CD4-positive, alpha-beta T cell (primary cell): ENCODE measurements at regions not wholly inside any gene's neighbourhood (a gene's known extent, or its start where the extent isn't known, plus 50 kb on each side); places are given as distances from the start of the nearest gene placed in this dataset.

Source experiments
- ATAC-seq: fragments of 200-7000 bp; cut with Tn5 transposase; one replicate; pipeline ENCODE4 v1.10.0; 2022; ENCODE audit warnings: mild to moderate bottlenecking; ENCODE audit not compliant: poor library complexity
- CTCF ChIA-PET: fragments of 350-600 bp; sonication (Branson Sonifier 250); formaldehyde crosslinking; loops from one replicate; lab custom pipeline; 2021; ENCODE audit warnings: antibody characterized with exemption, inconsistent platforms; lab: Charles Lee
- POLR2A ChIA-PET: fragments of 350-600 bp; sonication (Branson Sonifier 250); formaldehyde crosslinking; loops from one replicate; lab custom pipeline; 2021; ENCODE audit warnings: antibody characterized with exemption, inconsistent platforms; lab: Charles Lee
- DNase-seq, 14 experiments: peaks; one replicate each; pipeline ENCODE4 v3.0.0-alpha.2; 2013 to 2020; ENCODE audit warnings: mixed read lengths in 2 of 14
- H3K27ac ChIP-seq, 2 donors: one replicate each; pipeline versions ENCODE4 v1.5.1 to v1.7.0; 2013; ENCODE audit warnings: low read length in 2 of 2, low read depth in 1 of 2, mild to moderate bottlenecking in 1 of 2
- H3K27me3 ChIP-seq, 2 experiments: 1 replicate in 1 of 2; 2 replicates in 1 of 2; pipeline versions ENCODE4 v1.6.1 to v1.7.0; 2013; ENCODE audit warnings: low read length in 2 of 2, control low read depth in 1 of 2, mild to moderate bottlenecking in 1 of 2, moderate library complexity in 1 of 2; ENCODE audit not compliant: insufficient read depth in 2 of 2, control insufficient read depth in 1 of 2
- H3K36me3 ChIP-seq: one replicate; pipeline ENCODE4 v1.6.1; 2013; ENCODE audit warnings: low read length, control low read depth; ENCODE audit not compliant: insufficient read depth
- H3K4me1 ChIP-seq: one replicate; pipeline ENCODE4 v1.6.1; 2013; ENCODE audit warnings: low read length, control low read depth; ENCODE audit not compliant: insufficient read depth
- H3K4me3 ChIP-seq: one replicate; pipeline ENCODE4 v1.5.1; 2013; ENCODE audit warnings: mild to moderate bottlenecking, low read length, moderate library complexity
- H3K9me3 ChIP-seq, 2 experiments: 1 replicate in 1 of 2; 2 replicates in 1 of 2; pipeline versions ENCODE4 v1.6.1 to v1.7.0; 2013; ENCODE audit warnings: low read length in 2 of 2, mild to moderate bottlenecking in 2 of 2, control low read depth in 1 of 2, moderate library complexity in 1 of 2; ENCODE audit not compliant: control insufficient read depth in 1 of 2, insufficient read depth in 1 of 2
- H3K27ac Mint-ChIP-seq: one replicate; pipeline ENCODE4 v1.8.0; 2020; ENCODE audit warnings: mixed read lengths
- H3K27me3 Mint-ChIP-seq: one replicate; pipeline ENCODE4 v1.8.0; 2021; ENCODE audit warnings: mixed read lengths
- H3K36me3 Mint-ChIP-seq: one replicate; pipeline ENCODE4 v1.8.0; 2021; ENCODE audit warnings: low read depth, mixed read lengths
- H3K4me1 Mint-ChIP-seq: one replicate; pipeline ENCODE4 v1.8.0; 2021; ENCODE audit warnings: low read depth, mixed read lengths
- H3K4me3 Mint-ChIP-seq: one replicate; pipeline ENCODE4 v1.8.0; 2020; ENCODE audit warnings: mild to moderate bottlenecking, mixed read lengths
- H3K9me3 Mint-ChIP-seq: one replicate; pipeline ENCODE4 v1.8.0; 2020; ENCODE audit warnings: mixed read lengths
- intact Hi-C, 2 experiments: fragments of 100-400 bp; cut with DNase I in 1 of 2; cut with micrococcal nuclease in 1 of 2; formaldehyde crosslinking; loops; one replicate each; pipeline versions ENCODE4 v1.15.1 to v1.9.0; 2023 to 2025; cut with DNase I, micrococcal nuclease
- TF ChIP-seq, protein P1 (sequence below): fragments of 200-600 bp; IDR thresholded peaks from one replicate; pipeline ENCODE4 v1.8.0; 2022; ENCODE audit warnings: antibody characterized with exemption, mild to moderate bottlenecking

DNA sequence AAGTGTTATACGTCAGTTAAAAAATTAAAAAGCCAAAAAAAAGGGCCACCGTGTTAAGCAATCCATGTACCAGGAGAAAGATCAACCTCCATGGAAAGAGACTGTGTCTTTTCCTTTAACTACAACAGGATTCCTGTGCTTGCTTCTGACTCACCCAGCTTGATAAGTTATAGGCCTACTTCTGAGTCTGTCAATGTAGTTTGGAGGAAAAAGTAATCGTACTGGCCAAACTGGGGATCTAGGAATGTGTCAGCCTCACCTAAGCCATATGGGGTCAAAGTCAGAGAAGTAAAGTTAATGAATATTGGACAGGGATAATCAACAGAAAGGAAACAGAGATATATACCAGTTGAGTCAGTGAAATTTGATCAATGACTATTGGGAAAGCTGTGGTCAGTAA lies 470.8 kb upstream of the SLIT2 start:
- intact Hi-C loops: no loop called here

DNA sequence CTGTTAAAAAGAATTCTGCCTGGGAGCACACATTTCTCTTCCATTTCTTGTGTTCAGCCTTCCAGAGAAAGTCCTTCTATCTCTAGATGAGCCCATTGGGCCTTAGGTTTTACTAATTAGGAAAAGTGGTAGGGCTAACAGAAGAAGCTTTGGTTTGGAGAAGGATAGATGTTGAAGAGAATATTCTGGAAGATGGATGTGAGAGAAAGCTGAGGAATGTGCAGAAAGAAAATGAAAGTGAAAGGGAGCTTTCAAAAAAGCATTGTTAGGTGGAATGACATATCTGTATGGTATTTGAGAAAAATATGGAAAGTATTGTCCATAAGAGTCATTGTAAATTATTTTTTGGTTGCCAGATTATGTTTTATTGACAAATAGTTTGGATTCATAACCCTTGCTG lies 474.8 kb upstream of the SLIT2 start:
- peaks cover 0 to 12% of the 10 kb centered on the region in 2 experiments for H3K9me3 ChIP-seq
- Mint-ChIP-seq H3K4me3 (no peak overlapping the region), H3K27ac (no peak overlapping the region), H3K36me3 (no peaks in the 10 kb centered on the region), H3K27me3 (no peaks in the 10 kb centered on the region), H3K9me3 (peaks cover 8% of the 10 kb centered on the region), H3K4me1 (no peaks in the 10 kb centered on the region)
- TF ChIP-seq, protein P1, sequence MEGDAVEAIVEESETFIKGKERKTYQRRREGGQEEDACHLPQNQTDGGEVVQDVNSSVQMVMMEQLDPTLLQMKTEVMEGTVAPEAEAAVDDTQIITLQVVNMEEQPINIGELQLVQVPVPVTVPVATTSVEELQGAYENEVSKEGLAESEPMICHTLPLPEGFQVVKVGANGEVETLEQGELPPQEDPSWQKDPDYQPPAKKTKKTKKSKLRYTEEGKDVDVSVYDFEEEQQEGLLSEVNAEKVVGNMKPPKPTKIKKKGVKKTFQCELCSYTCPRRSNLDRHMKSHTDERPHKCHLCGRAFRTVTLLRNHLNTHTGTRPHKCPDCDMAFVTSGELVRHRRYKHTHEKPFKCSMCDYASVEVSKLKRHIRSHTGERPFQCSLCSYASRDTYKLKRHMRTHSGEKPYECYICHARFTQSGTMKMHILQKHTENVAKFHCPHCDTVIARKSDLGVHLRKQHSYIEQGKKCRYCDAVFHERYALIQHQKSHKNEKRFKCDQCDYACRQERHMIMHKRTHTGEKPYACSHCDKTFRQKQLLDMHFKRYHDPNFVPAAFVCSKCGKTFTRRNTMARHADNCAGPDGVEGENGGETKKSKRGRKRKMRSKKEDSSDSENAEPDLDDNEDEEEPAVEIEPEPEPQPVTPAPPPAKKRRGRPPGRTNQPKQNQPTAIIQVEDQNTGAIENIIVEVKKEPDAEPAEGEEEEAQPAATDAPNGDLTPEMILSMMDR: no peak
- no peak overlapping the region for H3K27ac ChIP-seq
- H3K27me3 ChIP-seq: no peaks in the 10 kb centered on the region
- no peak overlapping the region for H3K4me3 ChIP-seq
- intact Hi-C loops: no loop called here
- ChIA-PET CTCF (no interaction called here), POLR2A (no interaction called here)
- H3K36me3 ChIP-seq: no peaks in the 10 kb centered on the region
- H3K4me1 ChIP-seq: no peaks in the 10 kb centered on the region
- no peak for ATAC-seq
- DNase-seq: no peak

More for the DNA sequence above, 470.8 kb upstream of the SLIT2 start:
- TF ChIP-seq, protein P1: no peak
- Mint-ChIP-seq H3K36me3 (no peaks in the 10 kb centered on the region), H3K27me3 (no peaks in the 10 kb centered on the region), H3K9me3 (peaks cover 7% of the 10 kb centered on the region), H3K4me1 (no peaks in the 10 kb centered on the region), H3K4me3 (no peak overlapping the region), H3K27ac (no peak overlapping the region)
- Histone ChIP-seq H3K36me3 (no peaks in the 10 kb centered on the region), H3K9me3 (peaks cover 0 to 16% of the 10 kb centered on the region in 2 experiments), H3K4me1 (no peaks in the 10 kb centered on the region), H3K27me3 (no peaks in the 10 kb centered on the region), H3K27ac (no peak overlapping the region), H3K4me3 (no peak overlapping the region)
- ATAC-seq (no peak), DNase-seq (no peak)
- ChIA-PET CTCF (no interaction called here), POLR2A (no interaction called here)

DNA sequence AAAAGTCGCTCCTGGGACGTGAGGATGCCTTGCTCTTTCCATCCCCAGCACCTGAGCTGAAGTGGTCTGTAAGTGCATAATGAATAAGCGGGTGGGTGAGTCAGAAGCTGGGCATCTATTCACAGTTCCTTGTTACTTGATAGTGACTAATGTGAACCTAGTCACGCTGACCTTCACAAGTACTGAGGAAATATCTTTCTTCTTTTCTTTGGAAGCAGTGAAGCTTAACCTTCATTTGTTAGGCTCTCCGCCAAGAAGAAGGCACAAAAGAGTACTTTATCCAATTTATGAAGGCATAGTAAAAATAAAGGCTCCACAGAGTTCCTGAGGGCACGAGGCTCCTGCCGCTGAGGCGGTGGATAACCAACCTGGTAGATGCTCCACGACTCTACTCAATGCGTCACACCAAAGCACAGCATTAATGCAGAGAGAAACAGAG lies 475.7 kb upstream of the SLIT2 start:
- Histone ChIP-seq H3K4me1 (no peaks in the 10 kb centered on the region), H3K9me3 (peaks cover 0 to 12% of the 10 kb centered on the region in 2 experiments), H3K27me3 (no peaks in the 10 kb centered on the region), H3K36me3 (no peaks in the 10 kb centered on the region), H3K4me3 (no peak overlapping the region), H3K27ac (no peak overlapping the region)
- TF ChIP-seq, protein P1: no peak
- Mint-ChIP-seq H3K27ac (no peak overlapping the region), H3K27me3 (no peaks in the 10 kb centered on the region), H3K9me3 (peaks cover 8% of the 10 kb centered on the region), H3K4me3 (no peak overlapping the region), H3K36me3 (no peaks in the 10 kb centered on the region), H3K4me1 (no peaks in the 10 kb centered on the region)
- ChIA-PET POLR2A (no interaction called here), CTCF (no interaction called here)
- intact Hi-C loops: no loop called here
- DNase-seq (no peak), ATAC-seq (no peak)
